BLaER1 treated with 17β-estradiol and CSF1 and Interleukin-3, amounts not matched to agents 10 nM and 100 nM (cell line): ENCODE measurements at regions not wholly inside any gene's neighbourhood (a gene's known extent, or its start where the extent isn't known, plus 50 kb on each side); places are given as distances from the start of the nearest gene placed in this dataset.

Source experiments
- H3K27ac ChIP-seq, 11 experiments: shearing (Covaris generic); formaldehyde crosslinking; 2 replicates each; pipeline ENCODE4 v1.8.1; 2022
- H3K27me3 ChIP-seq, 11 experiments: shearing (Covaris generic); formaldehyde crosslinking; 2 replicates each; pipeline ENCODE4 v1.8.1; 2022
- H3K36me3 ChIP-seq, 11 experiments: shearing (Covaris generic); formaldehyde crosslinking; 2 replicates each; pipeline ENCODE4 v1.8.1; 2022
- H3K4me1 ChIP-seq, 10 experiments: shearing (Covaris generic); formaldehyde crosslinking; 2 replicates each; pipeline ENCODE4 v1.8.1; 2022
- H3K4me2 ChIP-seq, 11 experiments: shearing (Covaris generic); formaldehyde crosslinking; 2 replicates each; pipeline ENCODE4 v1.8.1; 2022
- H3K4me3 ChIP-seq, 10 experiments: shearing (Covaris generic); formaldehyde crosslinking; 2 replicates each; pipeline ENCODE4 v1.8.1; 2022
- H3K9ac ChIP-seq, 11 experiments: shearing (Covaris generic); formaldehyde crosslinking; 2 replicates each; pipeline ENCODE4 v1.8.1; 2022
- H3K9me3 ChIP-seq, 11 experiments: shearing (Covaris generic); formaldehyde crosslinking; replicated peaks in 1 of 11; 2 replicates each; pipeline ENCODE4 v1.8.1; 2022
- H4K20me1 ChIP-seq, 11 experiments: shearing (Covaris generic); formaldehyde crosslinking; 2 replicates each; pipeline ENCODE4 v1.8.1; 2022
- Cebpa-rat ChIP-seq, 11 experiments: shearing (Covaris generic); IDR thresholded peaks; 2 replicates each; pipeline ENCODE4 v1.8.1; 2022

DNA sequence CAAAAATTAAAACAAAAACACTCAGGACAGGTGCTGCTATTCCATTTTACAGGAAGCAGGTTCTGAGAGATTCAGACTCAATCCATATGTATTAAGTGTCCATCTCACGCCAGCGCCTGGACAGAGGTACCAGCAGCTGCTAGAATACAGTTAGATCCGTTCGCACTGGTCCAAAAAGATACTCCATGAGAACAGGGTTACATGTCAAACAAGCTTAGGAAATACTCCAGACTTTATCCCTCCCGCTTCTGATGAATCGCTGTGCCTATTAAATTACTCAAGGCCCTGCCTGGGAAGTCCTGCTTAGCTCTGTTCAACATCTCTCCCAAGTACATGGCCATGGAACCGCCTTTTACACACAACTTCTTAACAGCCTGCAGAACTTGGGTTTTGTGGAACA, 50.2 kb upstream of the SLC35C1 start:
- no peaks in the 10 kb centered on the region for H3K27me3 ChIP-seq
- H4K20me1 ChIP-seq: no peaks in the 10 kb centered on the region; a peak in 1 of 22 replicates
- H3K9ac ChIP-seq: no peak overlapping the region
- TF ChIP-seq Cebpa-rat (IDR thresholded peaks at IDR 0.05): no peak
- no peaks in the 10 kb centered on the region for H3K36me3 ChIP-seq
- H3K4me2 ChIP-seq: no peak overlapping the region
- H3K9me3 ChIP-seq: no peaks in the 10 kb centered on the region
- no peaks in the 10 kb centered on the region for H3K4me1 ChIP-seq
- no peak overlapping the region for H3K4me3 ChIP-seq
- H3K27ac ChIP-seq: no peak overlapping the region

GRCh38 chr11:45754261-45754709, 50.7 kb upstream of the SLC35C1 start:
- H3K27ac ChIP-seq: no peak overlapping the region
- TF ChIP-seq Cebpa-rat (IDR thresholded peaks at IDR 0.05): no peak
- H3K4me2 ChIP-seq: no peak overlapping the region
- H3K27me3 ChIP-seq: no peaks in the 10 kb centered on the region
- no peak overlapping the region for H3K9ac ChIP-seq
- H3K9me3 ChIP-seq: no peaks in the 10 kb centered on the region
- H3K4me1 ChIP-seq: no peaks in the 10 kb centered on the region
- no peaks in the 10 kb centered on the region for H3K36me3 ChIP-seq
- no peaks in the 10 kb centered on the region; a peak in 1 of 22 replicates for H4K20me1 ChIP-seq
- no peak overlapping the region for H3K4me3 ChIP-seq

DNA sequence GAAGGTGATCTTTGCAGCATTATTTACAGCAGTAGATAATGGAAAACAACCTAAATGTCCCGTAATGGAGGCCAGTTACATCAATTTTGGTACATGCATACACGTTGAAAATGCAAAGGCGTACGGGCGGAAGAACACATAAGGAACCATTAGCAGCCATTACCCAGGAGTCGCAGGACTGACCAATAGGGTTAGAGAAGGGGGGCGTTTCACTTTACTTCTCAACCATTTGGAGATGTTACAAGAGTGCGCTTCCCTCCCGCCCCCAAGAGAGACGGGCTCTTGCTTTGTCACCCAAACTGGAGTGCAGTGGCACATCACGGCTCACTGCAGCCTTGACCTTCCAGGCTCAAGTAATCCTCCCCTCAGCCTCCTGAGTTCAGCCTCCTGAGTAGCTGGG, 52.8 kb upstream of the SLC35C1 start:
- Histone ChIP-seq H3K36me3 (no peaks in the 10 kb centered on the region), H3K4me3 (no peak overlapping the region), H3K9me3 (no peaks in the 10 kb centered on the region), H3K9ac (no peak overlapping the region), H4K20me1 (no peaks in the 10 kb centered on the region), H3K27ac (no peak overlapping the region), H3K27me3 (no peaks in the 10 kb centered on the region), H3K4me2 (no peak overlapping the region), H3K4me1 (no peaks in the 10 kb centered on the region)
- TF ChIP-seq Cebpa-rat (IDR thresholded peaks at IDR 0.05): no peak

DNA sequence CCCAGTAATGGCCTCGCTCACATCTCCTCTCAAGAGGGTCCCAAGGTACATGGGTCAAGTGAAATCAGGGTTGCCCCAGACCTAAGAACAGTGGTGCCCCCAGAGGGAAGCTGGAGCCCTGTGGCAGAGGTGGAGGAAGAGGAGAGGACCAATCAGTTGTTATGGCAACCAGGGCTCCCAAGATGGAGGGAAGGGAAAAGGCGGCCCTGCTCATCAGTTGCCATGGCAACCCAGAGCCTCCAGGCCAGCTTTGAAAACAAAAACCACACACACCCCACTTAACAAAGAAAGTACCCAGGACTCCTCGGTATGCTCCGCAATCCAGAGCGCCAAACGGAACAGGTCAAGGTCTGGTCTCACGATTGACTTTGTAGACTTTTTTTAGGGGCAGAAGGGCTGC, 53.5 kb upstream of the SLC35C1 start:
- H3K4me2 ChIP-seq: no peak overlapping the region

DNA sequence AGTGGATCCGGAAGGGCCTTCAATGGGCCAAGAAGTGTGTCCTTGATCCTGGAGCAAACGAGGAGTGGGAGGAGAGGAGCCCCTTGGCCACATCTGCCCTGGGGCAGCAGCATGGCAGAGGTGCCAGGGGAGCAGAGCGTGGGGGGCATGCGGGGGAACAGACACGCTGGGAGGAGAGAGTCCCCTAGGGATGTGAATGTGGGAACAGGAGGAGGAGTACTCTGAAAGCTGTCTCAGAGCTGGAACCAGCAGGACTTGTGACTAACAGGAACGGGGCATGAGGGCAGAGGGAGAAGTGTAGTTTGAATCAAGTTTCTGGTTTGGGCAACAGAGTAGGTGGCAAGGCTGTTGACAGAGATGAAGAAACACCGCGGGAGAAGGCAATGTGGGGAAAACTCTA, 54.5 kb upstream of the SLC35C1 start:
- Histone ChIP-seq H3K4me3 (no peak overlapping the region), H3K4me2 (no peak overlapping the region), H3K9ac (no peak overlapping the region), H4K20me1 (no peaks in the 10 kb centered on the region), H3K4me1 (no peaks in the 10 kb centered on the region), H3K36me3 (no peaks in the 10 kb centered on the region), H3K9me3 (no peaks in the 10 kb centered on the region), H3K27ac (no peak overlapping the region), H3K27me3 (no peaks in the 10 kb centered on the region)
- TF ChIP-seq Cebpa-rat (IDR thresholded peaks at IDR 0.05): no peak

More for the DNA sequence above, 53.5 kb upstream of the SLC35C1 start:
- TF ChIP-seq Cebpa-rat (IDR thresholded peaks at IDR 0.05): no peak
- Histone ChIP-seq H3K36me3 (no peaks in the 10 kb centered on the region), H4K20me1 (no peaks in the 10 kb centered on the region), H3K27me3 (no peaks in the 10 kb centered on the region), H3K4me3 (no peak overlapping the region), H3K9me3 (no peaks in the 10 kb centered on the region), H3K9ac (no peak overlapping the region), H3K4me1 (no peaks in the 10 kb centered on the region), H3K27ac (no peak overlapping the region)

- H3K9me3 ChIP-seq: no peaks in the 10 kb centered on the region
- no peaks in the 10 kb centered on the region for H3K36me3 ChIP-seq
- no peaks in the 10 kb centered on the region for H3K4me1 ChIP-seq
- H3K27me3 ChIP-seq: no peaks in the 10 kb centered on the region
- H4K20me1 ChIP-seq: no peaks in the 10 kb centered on the region
- no peak overlapping the region for H3K4me3 ChIP-seq
- H3K27ac ChIP-seq: no peak overlapping the region
- H3K9ac ChIP-seq: no peak overlapping the region
- H3K4me2 ChIP-seq: no peak overlapping the region
- TF ChIP-seq Cebpa-rat (IDR thresholded peaks at IDR 0.05): no peak
Measured at GRCh38 chr11:45748801-45749200, 56.1 kb upstream of the SLC35C1 start.

GRCh38 chr11:45745065-45745811, 59.7 kb upstream of the SLC35C1 start:
- no peak overlapping the region for H3K27ac ChIP-seq
- H3K4me2 ChIP-seq: no peak overlapping the region
- H3K27me3 ChIP-seq: no peaks in the 10 kb centered on the region
- no peak overlapping the region for H3K9ac ChIP-seq
- H3K9me3 ChIP-seq: no peaks in the 10 kb centered on the region
- H3K4me3 ChIP-seq: no peak overlapping the region
- no peaks in the 10 kb centered on the region for H4K20me1 ChIP-seq
- no peaks in the 10 kb centered on the region for H3K4me1 ChIP-seq
- H3K36me3 ChIP-seq: no peaks in the 10 kb centered on the region
- no peak for TF ChIP-seq Cebpa-rat (IDR thresholded peaks at IDR 0.05)

GRCh38 chr11:45743556-45744468, 61.1 kb upstream of the SLC35C1 start:
- no peak for TF ChIP-seq Cebpa-rat (IDR thresholded peaks at IDR 0.05)
- no peak overlapping the region for H3K4me2 ChIP-seq
- no peaks in the 10 kb centered on the region for H3K36me3 ChIP-seq
- no peak overlapping the region for H3K4me3 ChIP-seq
- H4K20me1 ChIP-seq: no peaks in the 10 kb centered on the region
- H3K27ac ChIP-seq: no peak overlapping the region
- H3K9ac ChIP-seq: no peak overlapping the region
- no peaks in the 10 kb centered on the region for H3K4me1 ChIP-seq
- no peaks in the 10 kb centered on the region for H3K9me3 ChIP-seq
- no peaks in the 10 kb centered on the region for H3K27me3 ChIP-seq

DNA sequence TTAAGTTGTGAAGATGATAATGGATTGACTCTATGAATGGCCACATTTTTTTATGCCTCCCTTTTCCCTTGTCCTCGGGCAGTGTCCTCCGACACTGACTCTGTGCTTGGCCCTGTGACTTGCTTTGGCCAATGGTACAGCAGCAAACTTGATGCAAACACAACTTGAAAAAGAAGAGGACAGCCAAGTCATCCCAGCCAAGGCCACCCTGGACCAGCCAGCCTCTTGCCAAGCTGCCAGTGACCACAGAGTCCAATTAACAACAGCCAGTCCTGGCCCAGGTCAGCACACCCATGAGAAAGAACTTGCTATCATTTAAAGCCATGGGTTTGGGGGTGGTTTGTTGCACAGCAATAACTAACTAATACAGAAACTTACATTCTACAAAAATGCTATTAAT, 63.4 kb upstream of the SLC35C1 start:
- no peak overlapping the region for H3K4me3 ChIP-seq
- no peak for TF ChIP-seq Cebpa-rat (IDR thresholded peaks at IDR 0.05)
- H3K27ac ChIP-seq: no peak overlapping the region
- no peak overlapping the region for H3K4me2 ChIP-seq
- no peaks in the 10 kb centered on the region for H3K4me1 ChIP-seq
- no peaks in the 10 kb centered on the region for H3K36me3 ChIP-seq
- H3K27me3 ChIP-seq: no peaks in the 10 kb centered on the region
- no peaks in the 10 kb centered on the region for H4K20me1 ChIP-seq
- H3K9me3 ChIP-seq: no peaks in the 10 kb centered on the region
- no peak overlapping the region for H3K9ac ChIP-seq
